GM06990 (cell line): ENCODE measurements at regions not wholly inside any gene's neighbourhood (a gene's known extent, or its start where the extent isn't known, plus 50 kb on each side); places are given as distances from the start of the nearest gene placed in this dataset.

Experiments
- DNase-seq: peaks from one replicate; pipeline ENCODE4 v3.0.0-alpha.2; 2011; ENCODE audit not compliant: insufficient read length; ENCODE audit errors: extremely low read depth
- H3K27me3 ChIP-seq: replicated peaks from 2 replicates; pipeline ENCODE4 v1.6.0; 2011; ENCODE audit warnings: low read length; ENCODE audit not compliant: control insufficient read depth, insufficient read depth
- H3K36me3 ChIP-seq: 2 replicates; pipeline ENCODE4 v1.5.1; 2011; ENCODE audit warnings: low read length; ENCODE audit not compliant: control insufficient read depth, insufficient read depth
- H3K4me3 ChIP-seq: replicated peaks from 2 replicates; pipeline ENCODE4 v1.5.1; 2011; ENCODE audit warnings: low read depth, mild to moderate bottlenecking, control low read depth, low read length
- TF ChIP-seq, protein P1 (sequence below): IDR thresholded peaks from 2 replicates; pipeline ENCODE4 v1.5.1; 2011; ENCODE audit warnings: low read length, control low read depth, mild to moderate bottlenecking, inconsistent platforms; ENCODE audit not compliant: insufficient read depth, poor library complexity, severe bottlenecking

DNA sequence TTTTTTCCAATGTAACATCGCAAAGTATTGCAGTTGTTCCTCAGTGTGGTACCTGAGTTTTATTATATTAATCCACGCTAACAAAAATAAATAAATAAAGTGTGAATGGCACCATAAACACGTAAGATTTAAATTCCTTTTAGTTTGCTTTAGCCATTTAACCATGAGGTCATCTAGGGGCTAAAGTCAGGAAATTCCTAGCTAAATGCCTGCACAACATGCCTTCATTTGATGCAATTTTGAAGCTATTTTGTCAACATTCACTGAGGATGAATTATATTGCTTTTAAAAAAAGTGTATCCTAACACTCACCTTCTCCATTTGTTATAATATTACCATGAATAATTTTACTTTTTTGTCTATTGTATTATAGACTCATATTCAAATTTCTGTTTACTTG lies 714.4 kb downstream of the GATA3 start:
- no peaks in the 10 kb centered on the region for H3K36me3 ChIP-seq
- no peak for DNase-seq
- no peaks in the 10 kb centered on the region; the same call in 1 of the 2 replicates for H3K27me3 ChIP-seq
- H3K4me3 ChIP-seq: no peak overlapping the region
- TF ChIP-seq, protein P1, sequence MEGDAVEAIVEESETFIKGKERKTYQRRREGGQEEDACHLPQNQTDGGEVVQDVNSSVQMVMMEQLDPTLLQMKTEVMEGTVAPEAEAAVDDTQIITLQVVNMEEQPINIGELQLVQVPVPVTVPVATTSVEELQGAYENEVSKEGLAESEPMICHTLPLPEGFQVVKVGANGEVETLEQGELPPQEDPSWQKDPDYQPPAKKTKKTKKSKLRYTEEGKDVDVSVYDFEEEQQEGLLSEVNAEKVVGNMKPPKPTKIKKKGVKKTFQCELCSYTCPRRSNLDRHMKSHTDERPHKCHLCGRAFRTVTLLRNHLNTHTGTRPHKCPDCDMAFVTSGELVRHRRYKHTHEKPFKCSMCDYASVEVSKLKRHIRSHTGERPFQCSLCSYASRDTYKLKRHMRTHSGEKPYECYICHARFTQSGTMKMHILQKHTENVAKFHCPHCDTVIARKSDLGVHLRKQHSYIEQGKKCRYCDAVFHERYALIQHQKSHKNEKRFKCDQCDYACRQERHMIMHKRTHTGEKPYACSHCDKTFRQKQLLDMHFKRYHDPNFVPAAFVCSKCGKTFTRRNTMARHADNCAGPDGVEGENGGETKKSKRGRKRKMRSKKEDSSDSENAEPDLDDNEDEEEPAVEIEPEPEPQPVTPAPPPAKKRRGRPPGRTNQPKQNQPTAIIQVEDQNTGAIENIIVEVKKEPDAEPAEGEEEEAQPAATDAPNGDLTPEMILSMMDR: no peak

DNA sequence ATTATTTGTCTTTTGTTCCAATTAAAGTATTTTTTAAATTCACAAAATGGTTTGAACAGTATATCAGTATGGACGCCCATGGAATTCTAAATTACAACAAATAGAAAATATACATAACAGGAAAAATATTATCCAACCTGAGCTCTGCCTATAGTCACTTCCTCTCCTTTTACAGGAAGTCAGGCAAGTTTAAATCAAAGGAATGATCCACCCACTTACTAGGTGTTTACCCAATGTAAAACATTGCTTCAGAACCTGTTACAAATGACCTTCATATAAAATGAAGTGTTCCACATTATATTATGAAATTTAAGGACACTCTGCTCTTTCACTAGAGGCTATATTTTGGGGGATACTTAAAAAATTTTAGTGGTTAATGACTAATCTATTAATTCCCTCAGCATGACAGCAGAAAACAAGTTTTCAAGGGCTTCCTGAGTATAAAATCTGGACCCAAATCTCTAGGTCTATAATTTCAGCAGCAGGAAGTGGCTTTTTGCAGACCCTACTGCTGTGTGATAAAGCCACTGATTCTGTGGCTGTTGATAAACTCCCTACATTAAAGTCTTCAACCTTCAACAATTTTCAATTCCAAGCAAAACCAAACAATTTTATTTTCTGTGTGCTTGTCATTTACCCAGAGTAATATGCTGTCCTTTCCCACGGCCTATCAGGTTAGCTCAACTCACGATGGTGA lies 722.6 kb downstream of the GATA3 start:
- H3K27me3 ChIP-seq: no peaks in the 10 kb centered on the region
- no peak for DNase-seq
- TF ChIP-seq, protein P1: no peak
- H3K36me3 ChIP-seq: no peaks in the 10 kb centered on the region
- no peak overlapping the region for H3K4me3 ChIP-seq

DNA sequence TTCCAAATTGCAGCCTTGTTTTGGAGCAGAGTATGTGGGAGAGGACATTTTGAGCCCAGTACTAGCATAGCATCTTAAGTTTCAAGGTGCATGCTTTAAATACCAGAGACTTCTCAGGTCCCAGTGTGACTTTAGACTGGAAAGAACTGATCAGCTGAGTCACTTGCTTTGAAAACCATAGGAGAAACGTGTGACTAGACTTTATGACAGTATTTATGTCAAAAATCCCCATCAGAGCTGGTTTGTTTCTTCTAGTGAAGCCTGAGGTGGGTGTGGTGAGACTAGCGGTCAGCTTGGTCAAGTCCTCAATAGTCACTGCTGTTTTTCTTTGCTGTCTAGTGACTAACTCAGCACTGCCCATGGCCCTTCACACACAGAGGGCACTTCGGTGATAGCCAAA lies 724.2 kb downstream of the GATA3 start:
- no peak for DNase-seq
- Histone ChIP-seq H3K27me3 (no peaks in the 10 kb centered on the region), H3K36me3 (no peaks in the 10 kb centered on the region), H3K4me3 (no peak overlapping the region)
- TF ChIP-seq, protein P1: no peak

DNA sequence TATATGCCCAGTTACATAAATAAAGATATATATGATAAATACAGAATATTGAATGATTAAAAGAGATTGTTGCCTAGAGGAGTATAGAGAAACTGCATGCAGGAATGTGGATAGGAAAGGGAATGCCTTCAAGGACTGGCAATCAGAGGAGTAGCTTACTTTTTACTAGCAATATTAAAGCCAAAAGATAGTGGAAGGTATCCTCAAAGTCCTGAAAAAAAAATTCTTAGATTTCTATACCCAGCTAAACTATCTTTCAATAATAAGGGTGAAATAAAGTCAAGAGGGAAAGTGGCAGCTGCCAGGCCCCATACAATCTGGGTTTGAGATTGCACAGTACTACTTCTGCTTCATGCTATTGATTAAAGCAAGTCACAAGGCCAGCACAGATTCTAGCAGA lies 733.2 kb downstream of the GATA3 start:
- H3K27me3 ChIP-seq: no peaks in the 10 kb centered on the region
- no peaks in the 10 kb centered on the region for H3K36me3 ChIP-seq
- TF ChIP-seq, protein P1: no peak
- DNase-seq: no peak
- no peak overlapping the region for H3K4me3 ChIP-seq

DNA sequence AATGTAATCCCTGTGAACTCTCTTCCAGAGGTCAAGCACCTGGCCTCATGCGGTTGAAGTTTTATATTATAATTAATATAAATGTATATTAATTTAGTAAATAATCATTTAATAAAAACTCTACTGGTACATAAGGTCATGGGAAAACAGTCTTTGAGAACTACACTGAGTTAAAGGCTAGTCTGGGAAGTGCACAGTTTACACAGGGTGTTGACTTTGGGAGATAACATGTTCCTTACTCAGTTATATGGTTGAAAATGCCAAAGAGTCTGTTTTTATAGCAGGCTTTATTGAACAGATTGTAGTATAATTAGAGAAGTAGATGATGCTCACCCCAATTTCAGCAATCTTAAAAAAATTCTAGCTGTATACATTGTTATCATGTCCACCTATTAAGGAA lies 735.9 kb downstream of the GATA3 start:
- no peaks in the 10 kb centered on the region for H3K36me3 ChIP-seq
- DNase-seq: no peak
- TF ChIP-seq, protein P1: no peak

DNA sequence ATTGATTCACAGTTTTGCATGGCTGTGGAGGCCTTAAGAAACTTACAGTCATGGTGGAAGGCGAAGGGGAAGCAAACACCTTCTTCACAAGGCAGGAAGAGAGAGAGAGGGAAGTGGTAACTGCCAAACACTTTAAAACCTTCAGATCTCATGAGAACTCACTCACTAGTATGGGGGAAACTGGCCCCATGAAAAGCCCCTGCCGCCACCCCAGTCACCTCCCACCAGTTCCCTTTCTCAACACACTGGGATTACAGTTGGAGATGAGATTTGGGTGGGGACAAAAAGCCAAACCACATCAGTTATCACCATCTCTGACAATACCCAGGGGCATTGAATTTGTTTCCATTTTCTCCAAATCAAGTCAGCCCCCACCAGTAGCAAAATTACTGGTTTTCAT lies 740.4 kb downstream of the GATA3 start:
- H3K4me3 ChIP-seq: no peak overlapping the region
- TF ChIP-seq, protein P1: no peak
- no peaks in the 10 kb centered on the region for H3K27me3 ChIP-seq
- H3K36me3 ChIP-seq: no peaks in the 10 kb centered on the region
- no peak for DNase-seq

More for the DNA sequence above, 735.9 kb downstream of the GATA3 start:
- no peak overlapping the region for H3K4me3 ChIP-seq
- H3K27me3 ChIP-seq: no peaks in the 10 kb centered on the region
